K562 (cell line): ENCODE measurements at regions not wholly inside any gene's neighbourhood (a gene's known extent, or its start where the extent isn't known, plus 50 kb on each side); places are given as distances from the start of the nearest gene placed in this dataset.

ENCODE experiments used
- ATAC-seq: fragments of 200-7000 bp; cut with Tn5 transposase; 3 replicates; pipeline ENCODE4 v1.9.1; 2020; ENCODE audit warnings: moderate library complexity
- BruUV-seq: library from RNA; stranded (reverse); fragments of 400-500 nt; replicated peaks from 2 replicates; lab custom pipeline; 2021; lab: Mats Ljungman, UMichigan
- CTCF ChIA-PET: fragments of 300-600 bp; formaldehyde crosslinking; extraction: SDS; loops from one replicate; lab custom pipeline; 2021; ENCODE audit warnings: low intra/inter-chr PET ratio; lab: Yijun Ruan, JAX
- POLR2A ChIA-PET: fragments of 300-600, 350-650 bp; sonication (Branson Sonifier 250); formaldehyde crosslinking; extraction: SDS; loops from one replicate; lab custom pipeline; 2021; ENCODE audit warnings: antibody characterized with exemption, inconsistent platforms; lab: Yijun Ruan, JAX
- DNase-seq, 4 experiments: peaks; one replicate each; pipeline versions ENCODE4 v3.0.0 to v3.0.0-alpha.2; 2011 to 2018; ENCODE audit warnings: low spot score in 3 of 4, mixed read lengths in 3 of 4; ENCODE audit errors: extremely low read depth in 1 of 4
- FAIRE-seq: peaks from 2 replicates; lab custom pipeline; 2011; peaks lifted over from hg19 to GRCh38; lab: Jason Lieb, UNC
- H2AFZ ChIP-seq: 2 replicates; pipeline ENCODE4 v1.6.0; 2011; ENCODE audit warnings: low read depth, low read length, control low read depth, inconsistent platforms
- H3K27ac ChIP-seq: fragments of 200-600 bp; 3 replicates; pipeline ENCODE4 v1.8.0; 2011; ENCODE audit warnings: low read depth, mild to moderate bottlenecking, control low read depth, inconsistent platforms, low read length, moderate library complexity, mixed read lengths; ENCODE audit errors: extremely low read depth
- H3K27me3 ChIP-seq, 2 experiments: fragments of 300-600 bp in 1 of 2; 2 replicates in 1 of 2; 3 replicates in 1 of 2; pipeline versions ENCODE4 v1.6.0 to v1.8.0; 2011; ENCODE audit warnings: inconsistent platforms in 2 of 2, low read length in 2 of 2, mild to moderate bottlenecking in 1 of 2, mixed read lengths in 1 of 2, moderate library complexity in 1 of 2; ENCODE audit not compliant: control insufficient read depth in 2 of 2, insufficient read depth in 2 of 2
- H3K36me3 ChIP-seq: fragments of 300-600 bp; 3 replicates; pipeline ENCODE4 v1.8.0; 2011; ENCODE audit warnings: mild to moderate bottlenecking, low read length, inconsistent platforms; ENCODE audit not compliant: control insufficient read depth, insufficient read depth
- H3K4me1 ChIP-seq, 2 experiments: fragments of 200-600 bp in 1 of 2; replicated peaks in 1 of 2; 2 replicates in 1 of 2; 3 replicates in 1 of 2; pipeline versions ENCODE4 v1.5.1 to v1.8.0; 2011; ENCODE audit warnings: inconsistent platforms in 2 of 2, low read length in 2 of 2, mild to moderate bottlenecking in 1 of 2, mixed read lengths in 1 of 2, moderate library complexity in 1 of 2; ENCODE audit not compliant: control insufficient read depth in 2 of 2, insufficient read depth in 2 of 2
- H3K4me2 ChIP-seq: 2 replicates; pipeline ENCODE4 v1.6.1; 2011; ENCODE audit warnings: low read length, control low read depth, inconsistent platforms, mixed read lengths; ENCODE audit not compliant: insufficient read depth
- H3K4me3 ChIP-seq: fragments of 200-600 bp; sonication (generic), shearing (Covaris generic); 2 replicates; pipeline ENCODE4 v1.5.1; 2016; ENCODE audit warnings: control low read depth, inconsistent platforms
- H3K79me2 ChIP-seq: fragments of 200-600 bp; 3 replicates; pipeline ENCODE4 v1.8.0; 2011; ENCODE audit warnings: low read length, inconsistent platforms; ENCODE audit not compliant: control insufficient read depth, insufficient read depth
- H3K9ac ChIP-seq, 2 experiments: 2 replicates each; pipeline versions ENCODE4 v1.6.0 to v1.6.1; 2011; ENCODE audit warnings: low read depth in 2 of 2, low read length in 2 of 2, control low read depth in 1 of 2, inconsistent platforms in 1 of 2, mild to moderate bottlenecking in 1 of 2, mixed read lengths in 1 of 2; ENCODE audit not compliant: insufficient read depth in 1 of 2
- H3K9me1 ChIP-seq: one replicate; pipeline ENCODE4 v1.6.0; 2011; ENCODE audit warnings: inconsistent platforms, mild to moderate bottlenecking, low read length, moderate library complexity; ENCODE audit not compliant: control insufficient read depth, insufficient read depth
- H3K9me3 ChIP-seq: replicated peaks from 2 replicates; pipeline ENCODE4 v1.5.1; 2011; ENCODE audit warnings: low read depth, low read length, inconsistent platforms; ENCODE audit not compliant: control insufficient read depth, insufficient read depth
- H4K20me1 ChIP-seq: replicated peaks from 2 replicates; pipeline ENCODE4 v1.6.1; 2011; ENCODE audit warnings: low read length, inconsistent platforms, mixed read lengths; ENCODE audit not compliant: control insufficient read depth, insufficient read depth
- BACH1 ChIP-seq: fragments of 200-800 bp; sonication (Bioruptor generic); IDR thresholded peaks from 2 replicates; pipeline ENCODE4 v1.6.1; 2016; ENCODE audit warnings: missing genetic modification characterization, missing compliant biosample characterization
- CBX1 ChIP-seq: sonication (generic); IDR thresholded peaks from 2 replicates; pipeline ENCODE4 v1.6.1; 2016; ENCODE audit warnings: antibody characterized with exemption, low read depth, mild to moderate bottlenecking
- CBX2 ChIP-seq: fragments of 200-600 bp; sonication (generic); IDR thresholded peaks from one replicate; pipeline ENCODE4 v1.6.1; 2012; ENCODE audit warnings: mild to moderate bottlenecking, low read length, inconsistent platforms; ENCODE audit not compliant: insufficient read depth, poor library complexity, severe bottlenecking
- CTCFL ChIP-seq: IDR thresholded peaks from 2 replicates; pipeline ENCODE4 v1.6.1; 2011; ENCODE audit warnings: borderline replicate concordance, low read depth, mild to moderate bottlenecking, moderate library complexity, low read length; ENCODE audit not compliant: insufficient read depth, poor library complexity, severe bottlenecking
- HMG20B ChIP-seq: fragments of 250-450 bp; sonication (Bioruptor Pico); IDR thresholded peaks from 2 replicates; pipeline ENCODE4 v1.5.0; 2021; ENCODE audit warnings: mild to moderate bottlenecking
- NR1H2 ChIP-seq: sonication (generic); formaldehyde crosslinking; IDR thresholded peaks from 2 replicates; pipeline ENCODE4 v1.4.0; 2020; ENCODE audit warnings: mild to moderate bottlenecking, missing genetic modification reagents
- PHF20 ChIP-seq: fragments of 450-650 bp; IDR thresholded peaks from 2 replicates; pipeline ENCODE4 v1.6.1; 2018; ENCODE audit not compliant: partially characterized antibody
- RBM25 ChIP-seq: fragments of 200-400 bp; formaldehyde crosslinking; IDR thresholded peaks from 2 replicates; pipeline ENCODE4 v1.6.1; 2018; ENCODE audit warnings: low read length, low read depth, moderate library complexity; ENCODE audit not compliant: severe bottlenecking
- SMAD4 ChIP-seq: fragments of 250-450 bp; sonication (Bioruptor Pico); conservative IDR thresholded peaks from 2 replicates; pipeline ENCODE4 v1.8.0; 2021; ENCODE audit warnings: inconsistent platforms, mild to moderate bottlenecking, moderate library complexity
- SUPT5H ChIP-seq: fragments of 450-650 bp; IDR thresholded peaks from 2 replicates; pipeline ENCODE4 v1.6.1; 2016
- TRIM28 ChIP-seq: fragments of 450-650 bp; IDR thresholded peaks from 2 replicates; pipeline ENCODE4 v1.6.1; 2017
- TSC22D4 ChIP-seq: fragments of 450-650 bp; IDR thresholded peaks from 2 replicates; pipeline ENCODE4 v1.6.1; 2016; ENCODE audit warnings: missing genetic modification characterization, missing biosample characterization, control low read depth
- ZBTB33 ChIP-seq: sonication (generic); formaldehyde crosslinking; IDR thresholded peaks from 2 replicates; pipeline ENCODE4 v1.8.1; 2023; ENCODE audit warnings: mild to moderate bottlenecking, missing genetic modification reagents
- ZNF165 ChIP-seq: fragments of 250-450 bp; sonication (Bioruptor Pico); IDR thresholded peaks from 2 replicates; pipeline ENCODE4 v1.4.0; 2020; ENCODE audit warnings: borderline replicate concordance
- ZNF384 ChIP-seq: IDR thresholded peaks from 2 replicates; pipeline ENCODE4 v1.6.1; 2012; ENCODE audit warnings: low read depth, low read length, improper control_type of control experiment
- WGBS: fragments of 100-300 bp; shearing (Covaris generic); methylation state at CpG from one replicate; pipeline ENCODE4 v1.1.6; 2016; ENCODE audit warnings: low coverage, mixed read lengths; ENCODE audit not compliant: insufficient coverage; ENCODE audit errors: missing lambda C conversion rate; 5-methylcytosine and 5-hydroxymethylcytosine counted together
- in situ Hi-C: fragments of 300-500 bp; cut with MboI; formaldehyde crosslinking; loops from 4 replicates; pipeline ENCODE4 v1.15.0; 2018; ENCODE audit warnings: inconsistent platforms, mixed read lengths
- intact Hi-C: fragments of 100-400 bp; cut with micrococcal nuclease; formaldehyde crosslinking; loops from 2 replicates; pipeline ENCODE4 v1.14.2; 2022

GRCh38 chr15:49758856-49759255, 138.0 kb downstream of the DTWD1 start:
- intact Hi-C loops (no loop called here), in situ Hi-C loops (no loop called here)
- no peaks in the 10 kb centered on the region; the same call in 1 of the 2 replicates for H3K9me3 ChIP-seq
- no peak for DNase-seq
- H3K4me3 ChIP-seq, result no peak overlapping the region
- no peaks in the 10 kb centered on the region for H3K9me1 ChIP-seq
- FAIRE-seq, result no peak
- 0% methylated on average over 2 of the region's 2 CpGs for whole genome bisulfite sequencing
- no peaks in the 10 kb centered on the region for H4K20me1 ChIP-seq
- H2AFZ ChIP-seq, result no peak overlapping the region
- H3K27ac ChIP-seq, result no peak overlapping the region
- no peak for ATAC-seq
- no peaks in the 10 kb centered on the region for H3K4me1 ChIP-seq
- H3K9ac ChIP-seq, result no peak overlapping the region
- TF ChIP-seq ZBTB33 (CRISPR knock-in tag) (no peak), SUPT5H (no peak)
- no TSS peak for BruUV-seq
- H3K36me3 ChIP-seq, result no peaks in the 10 kb centered on the region
- no peaks in the 10 kb centered on the region for H3K79me2 ChIP-seq
- no peak overlapping the region for H3K4me2 ChIP-seq
- H3K27me3 ChIP-seq, result no peaks in the 10 kb centered on the region
- ChIA-PET CTCF (no interaction called here), POLR2A (no interaction called here)

- FAIRE-seq (no peak), DNase-seq (no peak), ATAC-seq (no peak)
- Histone ChIP-seq H3K4me2 (no peak overlapping the region), H2AFZ (no peak overlapping the region), H3K9me3 (no peaks in the 10 kb centered on the region; the same call in 1 of the 2 replicates), H4K20me1 (no peaks in the 10 kb centered on the region), H3K9ac (no peak overlapping the region), H3K27ac (no peak overlapping the region), H3K27me3 (no peaks in the 10 kb centered on the region), H3K4me1 (no peaks in the 10 kb centered on the region), H3K36me3 (no peaks in the 10 kb centered on the region), H3K4me3 (no peak overlapping the region), H3K79me2 (no peaks in the 10 kb centered on the region), H3K9me1 (no peaks in the 10 kb centered on the region)
- in situ Hi-C loops, result no loop called here
- ChIA-PET CTCF (no interaction called here), POLR2A (no interaction called here)
- WGBS, result 0% methylated on average over 1 of the region's 1 CpG
- intact Hi-C loops, result no loop called here
- no TSS peak for BruUV-seq
- TF ChIP-seq PHF20, result no peak
- no peak for TF ChIP-seq CTCFL
- no peak for TF ChIP-seq NR1H2 (CRISPR knock-in tag)
- TF ChIP-seq CBX2, result no peak
- no peak for TF ChIP-seq TSC22D4
- TF ChIP-seq RBM25, result peak; percentile 35
- TF ChIP-seq SMAD4 (CRISPR knock-in tag), result no peak
- no peak for TF ChIP-seq ZNF384
- peak; percentile 60; the same call in 1 of the 2 replicates for TF ChIP-seq TRIM28
- TF ChIP-seq CBX1, result no peak
- TF ChIP-seq ZNF165 (CRISPR knock-in tag), result no peak
- no peak for TF ChIP-seq HMG20B (CRISPR knock-in tag)
- no peak for TF ChIP-seq BACH1 (tag)
Observed at GRCh38 chr15:49760749-49761148, 139.9 kb downstream of the DTWD1 start.
